Left hindlimb (tissue), 1 donor: ENCODE measurements at regions not wholly inside any gene's neighbourhood (a gene's known extent, or its start where the extent isn't known, plus 50 kb on each side); places are given as distances from the start of the nearest gene placed in this dataset.

Source experiments
- DNase-seq: peaks from one replicate; pipeline ENCODE4 v3.0.0-alpha.2; 2018

DNA sequence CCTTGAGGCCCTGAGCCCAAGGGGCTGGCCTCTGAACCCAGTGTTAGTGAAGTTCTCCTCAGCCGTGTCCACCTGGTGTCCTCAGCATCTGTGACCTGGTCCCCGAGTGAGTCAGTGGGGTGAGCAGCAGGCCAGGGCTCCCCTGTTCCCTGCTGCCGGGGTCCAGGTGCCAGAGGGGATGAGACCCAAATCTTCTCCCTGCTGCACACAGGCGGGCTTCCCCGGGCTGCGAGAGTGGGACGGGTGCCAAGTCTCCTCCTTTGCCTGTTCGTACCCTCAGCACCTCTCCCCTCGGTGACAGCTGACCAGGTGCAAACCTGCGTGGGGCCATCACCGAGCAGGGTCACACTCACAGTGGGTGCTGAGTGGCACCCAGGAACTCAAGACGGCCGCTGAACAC lies 514.5 kb downstream of the TBC1D22A start:
- no peak for DNase-seq

DNA sequence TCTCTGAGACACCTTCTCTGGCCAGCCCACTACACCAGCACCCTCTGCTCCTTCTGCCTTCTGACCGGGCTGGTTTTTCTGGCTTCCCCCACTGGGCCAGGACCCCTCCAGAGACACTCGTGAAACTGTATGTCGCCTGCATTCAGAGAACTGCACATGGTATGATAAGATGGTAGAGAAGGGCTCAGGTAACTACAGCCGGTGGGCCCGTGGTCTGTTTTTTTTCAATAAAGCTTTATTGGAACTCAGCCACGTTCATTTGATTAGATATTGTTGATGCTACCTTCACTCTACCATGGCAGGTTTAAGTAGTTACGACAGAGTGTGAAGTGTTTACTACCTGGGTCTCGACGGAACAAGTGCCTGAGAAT lies 514.0 kb downstream of the TBC1D22A start:
- no peak for DNase-seq

DNA sequence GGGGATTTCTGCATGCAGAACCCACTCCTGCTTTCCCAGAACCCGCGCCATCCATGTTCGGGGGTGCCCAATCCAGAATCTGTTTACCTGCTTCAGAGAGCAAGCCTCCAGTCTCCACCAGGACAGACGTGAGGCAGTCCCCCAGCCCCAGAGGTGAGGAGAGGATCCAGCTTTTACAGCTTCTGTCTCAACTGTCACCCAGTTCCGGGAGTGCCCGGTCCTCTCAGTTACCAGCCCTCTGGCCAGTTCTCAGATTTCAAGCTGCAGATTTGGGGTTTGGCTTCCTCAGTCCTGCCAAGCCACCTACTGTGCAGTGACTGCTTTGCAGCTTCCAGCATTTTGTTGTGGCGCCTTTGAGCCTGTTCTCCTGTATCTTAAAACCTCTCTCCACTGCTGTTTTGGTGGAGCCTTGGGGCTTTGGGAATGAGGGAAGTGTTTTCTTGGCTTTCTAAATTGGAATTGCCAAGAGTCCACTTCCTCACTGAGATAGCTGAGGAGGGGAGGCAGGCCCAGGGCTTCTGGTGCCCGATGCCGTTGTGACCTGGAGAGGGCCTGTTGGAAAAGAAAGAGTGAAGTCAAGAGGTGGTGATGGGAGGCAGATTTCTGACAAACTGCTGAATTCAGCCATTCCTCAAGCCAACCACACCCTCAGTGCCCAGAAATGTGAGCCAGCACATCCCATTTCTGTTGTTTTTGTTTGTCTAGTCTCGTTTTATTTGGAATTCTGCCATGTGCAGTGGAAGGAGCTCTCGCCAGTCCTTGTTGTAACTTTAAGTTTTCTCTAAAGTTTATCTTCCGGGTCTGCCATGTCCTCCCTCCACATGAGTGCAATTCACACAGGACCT lies 513.4 kb downstream of the TBC1D22A start:
- no peak for DNase-seq

DNA sequence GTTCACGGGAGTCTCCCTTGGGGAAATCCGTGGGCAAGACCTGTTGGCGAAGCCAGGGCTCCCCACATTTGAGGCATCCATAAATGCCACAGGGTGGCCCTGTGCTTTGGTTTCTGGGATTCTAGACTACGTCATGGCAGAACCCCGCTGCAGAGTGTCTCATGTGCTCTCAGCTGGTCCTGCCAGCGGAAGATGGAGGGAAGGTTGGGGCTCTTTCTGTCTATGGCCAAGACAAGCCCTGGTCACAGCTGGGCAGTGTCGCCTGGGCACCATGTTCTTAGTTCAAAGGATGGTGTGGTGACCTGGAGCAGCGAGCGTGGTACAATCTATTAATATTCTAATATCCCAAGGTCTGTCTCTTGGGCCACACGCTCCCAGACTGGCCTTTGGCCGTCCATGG lies 511.7 kb downstream of the TBC1D22A start:
- no peak for DNase-seq

DNA sequence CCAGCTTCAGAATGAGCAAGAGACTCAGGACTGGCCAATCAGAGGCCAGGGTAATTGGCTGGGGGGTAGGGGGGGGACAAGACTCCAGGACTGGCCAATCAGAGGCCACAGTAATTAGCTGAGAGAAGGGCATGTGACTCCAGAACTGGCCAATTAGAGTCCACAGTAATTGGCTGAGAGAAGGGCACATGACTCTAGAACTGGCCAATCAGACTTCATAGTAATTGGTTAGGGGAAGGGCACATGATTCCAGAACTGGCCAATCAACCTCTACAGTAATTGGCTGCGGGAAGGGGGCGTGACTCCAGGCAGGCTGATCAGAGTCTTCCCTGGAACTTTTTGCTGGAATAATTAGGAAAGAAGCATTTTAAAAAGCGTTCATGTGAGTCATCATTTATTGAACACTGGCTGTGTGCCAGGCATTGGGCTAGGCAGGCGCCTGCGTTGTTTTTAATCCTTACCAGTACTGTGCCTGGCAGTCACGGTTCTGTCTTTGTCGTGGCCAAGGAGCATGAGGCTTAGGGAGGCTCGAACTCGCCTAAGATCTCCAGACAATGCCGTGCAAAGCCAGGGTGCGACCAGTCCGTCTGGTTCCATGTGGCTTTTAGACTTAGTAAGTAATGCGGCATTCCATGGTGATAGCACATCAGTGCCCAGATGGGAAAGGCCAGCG lies 508.1 kb downstream of the TBC1D22A start:
- no peak for DNase-seq

DNA sequence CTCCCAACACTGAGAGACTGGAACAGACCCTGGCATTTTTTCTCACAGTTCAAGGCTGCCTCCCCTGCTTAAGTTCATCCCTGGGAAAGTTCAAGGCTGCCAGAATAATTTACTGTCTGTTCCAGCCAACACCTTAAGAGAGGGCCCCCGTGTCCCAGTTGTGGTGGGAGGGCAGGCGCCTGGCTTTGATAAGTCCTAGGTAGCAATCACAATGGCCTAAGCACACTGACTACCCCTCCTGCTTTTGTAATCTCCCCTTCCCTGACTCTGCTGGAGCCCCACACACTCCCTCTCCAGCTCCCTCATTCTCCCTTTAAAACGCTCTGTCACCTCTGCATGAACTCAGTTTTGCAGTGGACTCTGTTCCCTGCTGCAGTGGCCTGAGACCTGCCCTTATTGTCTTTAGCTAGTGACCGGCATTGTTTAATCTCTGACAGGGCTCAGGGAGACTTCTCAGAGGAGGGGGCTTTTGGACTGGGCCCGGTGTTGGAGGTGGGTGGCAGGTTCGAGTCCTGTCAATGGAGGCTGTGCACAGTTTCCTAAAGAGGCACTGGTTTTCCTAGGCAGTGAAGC lies 507.2 kb downstream of the TBC1D22A start:
- no peak for DNase-seq

DNA sequence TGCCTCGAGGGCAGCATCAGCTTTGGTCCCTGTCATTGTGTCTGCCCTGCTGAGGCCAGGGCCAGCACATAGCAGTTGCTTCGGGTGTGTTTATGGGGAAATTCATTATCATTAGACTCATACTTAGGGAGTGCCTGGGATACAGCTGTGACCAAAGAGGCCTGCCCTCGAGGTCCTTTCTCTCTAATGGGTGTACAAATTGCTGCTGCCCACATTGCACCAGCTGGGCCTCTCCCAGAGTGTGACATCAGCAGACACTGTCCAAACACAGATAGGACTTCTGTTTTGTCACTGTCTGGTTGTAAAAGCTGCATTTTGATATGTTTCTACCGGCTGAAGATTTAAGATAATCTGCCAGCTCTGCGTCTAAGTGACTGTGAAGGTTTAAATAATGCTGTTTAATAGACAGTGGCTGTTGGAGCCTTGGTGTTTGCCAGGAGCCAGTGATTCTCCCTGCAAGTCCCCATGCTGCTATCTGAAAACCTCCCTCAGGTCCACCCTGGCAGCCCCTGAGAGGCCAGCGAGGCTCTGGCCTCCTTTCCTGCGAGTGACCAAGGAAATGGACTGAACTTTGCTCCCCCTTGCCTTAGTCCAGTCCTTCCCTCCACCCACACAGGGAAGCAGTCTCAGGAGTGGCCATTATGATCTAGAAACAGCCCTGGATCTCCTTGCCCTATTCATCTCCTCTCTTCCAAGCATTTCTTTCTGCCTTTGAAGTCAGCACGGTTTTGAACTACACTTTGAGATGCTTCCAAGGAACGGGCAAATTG lies 505.2 kb downstream of the TBC1D22A start:
- DNase-seq = no peak

DNA sequence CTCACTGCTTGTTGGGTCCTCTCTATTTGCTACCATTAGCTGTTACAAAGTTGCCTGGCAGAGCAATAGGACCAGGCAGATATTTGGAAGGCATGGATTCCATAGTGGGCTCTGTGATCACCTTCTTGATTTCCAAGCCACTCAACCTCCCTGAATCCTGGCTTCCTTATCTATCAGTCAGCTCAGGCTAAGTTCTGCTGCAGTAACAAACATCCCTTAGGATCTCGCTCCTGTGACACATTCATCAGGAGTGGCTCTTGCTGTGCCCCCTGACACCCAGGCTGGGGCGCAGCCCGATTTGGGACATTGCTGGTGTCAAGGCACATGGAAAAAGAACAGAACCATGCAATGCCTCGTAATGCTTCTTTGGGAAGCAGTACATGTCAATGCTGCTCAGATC lies 503.9 kb downstream of the TBC1D22A start:
- DNase-seq = no peak

DNA sequence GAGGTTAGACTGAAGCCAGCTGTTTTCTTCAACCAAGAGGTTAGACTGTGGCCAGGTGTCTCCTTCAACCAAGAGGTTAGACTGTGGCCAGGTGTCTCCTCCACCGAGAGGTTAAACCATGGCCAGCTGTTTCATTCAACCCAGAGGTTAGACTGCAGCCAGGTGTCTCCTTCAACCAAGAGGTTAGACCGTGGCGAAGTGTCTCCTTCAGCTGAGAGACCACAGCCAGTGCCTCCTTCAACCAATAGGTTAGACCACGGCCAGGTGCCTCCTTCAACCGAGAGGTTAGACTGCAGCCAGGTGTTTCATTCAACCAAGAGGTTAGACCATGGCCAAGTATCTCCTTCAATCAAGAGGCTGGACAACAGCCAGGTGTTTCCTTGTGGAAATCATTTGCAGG lies 498.1 kb downstream of the TBC1D22A start:
- DNase-seq = no peak

DNA sequence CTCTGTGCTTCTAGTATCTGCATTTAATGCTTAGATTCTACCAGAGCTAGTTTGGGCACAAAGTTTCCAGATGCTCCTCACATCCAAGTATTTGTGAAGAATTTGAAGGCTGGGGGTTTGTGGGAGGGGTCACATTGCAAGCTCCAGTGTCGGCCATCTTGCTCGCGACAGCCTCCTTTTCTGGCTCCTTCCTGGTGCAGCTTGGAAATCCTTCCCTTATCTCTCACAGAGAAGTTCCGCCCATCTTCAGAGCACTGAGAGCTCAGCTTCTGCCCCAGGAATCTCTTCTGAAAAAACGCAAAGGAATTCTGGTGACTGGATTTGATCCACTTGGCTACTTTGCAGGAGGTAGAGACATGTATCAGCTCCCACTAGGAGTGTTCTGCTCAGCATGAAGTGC lies 497.5 kb downstream of the TBC1D22A start:
- no peak for DNase-seq

DNA sequence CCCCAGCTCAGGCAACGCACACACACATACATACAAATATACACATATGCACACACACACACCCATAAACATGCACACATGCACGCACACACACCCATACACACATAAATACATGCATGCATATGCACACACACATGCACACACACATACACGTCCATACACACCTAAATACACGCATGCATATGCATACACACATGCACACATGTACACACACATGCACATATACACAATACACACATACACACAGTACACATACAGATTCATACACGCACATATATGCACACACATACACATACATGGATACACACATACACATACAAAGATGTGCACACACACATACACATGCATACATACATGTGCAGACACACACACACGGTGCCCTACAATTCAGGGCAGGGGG lies 496.6 kb downstream of the TBC1D22A start:
- DNase-seq = no peak

DNA sequence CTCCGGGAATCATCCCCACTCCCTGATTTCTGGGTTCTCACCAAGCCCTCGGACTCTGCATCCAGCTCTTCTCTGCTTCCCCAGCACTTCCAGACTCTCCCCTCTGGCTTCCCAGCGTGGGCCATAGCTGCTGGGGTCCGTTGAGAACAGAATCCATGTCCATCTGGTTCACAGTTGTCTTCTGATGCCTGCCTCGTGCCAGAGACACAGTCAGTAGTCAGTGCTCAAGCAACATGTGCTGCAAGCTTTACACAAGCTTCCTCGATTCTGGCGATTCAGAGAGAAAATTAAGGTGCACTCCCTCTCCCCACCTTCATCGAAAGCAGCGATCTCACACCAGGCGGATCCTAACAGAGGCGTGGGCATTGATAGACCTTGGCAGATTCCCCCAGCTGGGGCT lies 495.5 kb downstream of the TBC1D22A start:
- DNase-seq = no peak

DNA sequence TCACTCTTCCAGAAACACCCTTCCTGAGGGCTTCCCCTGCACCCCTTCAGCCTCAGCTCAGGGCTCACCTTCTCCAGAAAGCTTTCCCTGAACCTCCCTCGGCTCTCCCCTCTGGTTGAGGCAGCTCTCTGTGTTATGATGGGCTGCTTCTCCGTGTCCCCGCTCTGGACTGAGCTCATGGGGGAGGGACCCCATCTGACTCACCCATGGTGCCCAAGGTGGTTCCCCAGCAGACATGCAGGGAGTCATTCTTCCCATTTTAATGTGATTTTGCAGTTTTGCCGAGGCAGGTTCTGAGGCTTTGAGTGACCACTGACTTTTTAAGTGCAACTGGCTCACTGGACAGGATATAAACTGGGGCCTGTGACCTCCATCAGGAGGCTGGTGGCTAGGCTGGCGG lies 495.1 kb downstream of the TBC1D22A start:
- DNase-seq = no peak

DNA sequence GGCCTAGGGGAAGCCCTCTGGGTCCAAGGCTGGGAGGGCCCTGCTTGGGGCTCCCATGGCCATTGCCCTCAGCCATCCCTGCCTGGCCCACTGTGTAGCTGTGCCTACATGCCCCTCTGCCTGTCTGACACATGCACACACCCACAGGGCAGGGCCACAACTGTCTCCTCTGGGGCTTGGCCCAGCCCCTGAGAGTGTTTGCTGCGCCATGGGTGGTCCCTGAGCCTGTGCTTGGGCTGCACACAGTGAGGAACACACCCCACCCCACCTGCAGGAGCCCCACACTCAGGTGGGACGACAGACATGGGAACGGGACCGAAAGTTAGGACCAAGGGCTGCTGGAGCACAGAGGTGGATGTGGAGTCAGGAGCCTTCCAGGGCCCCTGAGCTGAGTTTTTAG lies 489.5 kb downstream of the TBC1D22A start:
- DNase-seq = no peak

DNA sequence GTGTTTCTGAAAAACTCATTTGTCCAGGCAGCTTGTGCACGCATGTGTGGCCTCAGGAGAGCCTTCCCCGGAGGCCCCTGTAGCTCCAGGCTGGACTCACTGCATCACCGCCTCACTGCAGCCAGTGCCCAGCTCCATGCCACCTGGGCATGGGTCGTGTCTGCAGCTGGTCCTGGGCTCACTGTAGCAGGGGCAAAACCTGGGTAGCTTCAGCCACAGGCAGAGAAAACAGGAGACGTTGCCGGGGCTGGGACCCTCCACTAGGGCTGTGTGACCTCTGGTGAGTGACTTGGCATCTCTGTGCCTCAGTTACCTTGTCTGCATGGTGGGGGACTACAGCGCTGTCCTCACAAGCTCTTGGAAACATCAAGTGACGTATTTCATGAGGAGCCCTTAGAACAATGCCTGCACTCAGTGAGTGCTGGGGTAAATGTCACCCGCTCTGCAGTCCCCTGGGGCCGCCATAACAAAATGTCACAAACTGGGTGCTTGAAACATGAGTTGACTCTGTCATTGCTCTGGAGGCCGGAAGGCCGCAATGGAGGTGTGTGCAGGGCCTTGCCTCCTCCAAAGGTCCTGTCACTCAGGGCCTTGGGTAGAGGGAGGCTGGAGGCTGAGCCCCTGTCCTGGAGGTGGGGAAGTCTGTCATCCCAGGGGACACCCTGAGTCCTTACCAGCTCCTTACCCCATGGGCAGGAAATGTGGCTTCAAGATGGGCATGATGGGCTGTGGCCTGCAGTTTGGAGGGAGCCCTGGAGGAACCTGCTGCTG lies 488.7 kb downstream of the TBC1D22A start:
- DNase-seq = no peak

DNA sequence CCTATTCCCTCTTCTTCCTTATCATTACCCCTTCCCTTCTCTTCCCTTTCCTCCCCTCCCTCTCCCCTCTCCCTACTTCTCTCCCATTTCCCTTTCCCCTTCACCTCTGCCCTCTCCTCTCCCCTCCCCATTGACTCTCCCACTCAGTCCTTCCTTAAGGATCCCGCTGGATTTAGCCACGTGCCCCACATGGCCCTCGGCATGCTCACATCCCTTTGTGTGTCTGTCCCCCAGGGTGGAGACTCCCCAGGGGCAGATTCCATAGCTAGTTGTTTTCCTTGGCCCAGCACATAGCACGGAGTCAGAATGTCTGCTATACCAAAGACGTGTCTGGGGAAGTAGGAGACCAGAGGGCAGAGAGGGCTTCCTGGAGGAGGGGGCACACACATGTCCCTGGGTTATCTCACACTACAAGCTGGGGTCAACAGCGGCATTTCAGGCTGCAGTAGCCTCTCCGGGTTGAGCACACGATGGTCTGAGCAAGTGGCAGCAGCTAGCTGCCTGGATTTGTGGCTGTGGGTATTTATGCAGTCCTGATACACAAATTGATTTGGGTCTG lies 487.0 kb downstream of the TBC1D22A start:
- DNase-seq = no peak

DNA sequence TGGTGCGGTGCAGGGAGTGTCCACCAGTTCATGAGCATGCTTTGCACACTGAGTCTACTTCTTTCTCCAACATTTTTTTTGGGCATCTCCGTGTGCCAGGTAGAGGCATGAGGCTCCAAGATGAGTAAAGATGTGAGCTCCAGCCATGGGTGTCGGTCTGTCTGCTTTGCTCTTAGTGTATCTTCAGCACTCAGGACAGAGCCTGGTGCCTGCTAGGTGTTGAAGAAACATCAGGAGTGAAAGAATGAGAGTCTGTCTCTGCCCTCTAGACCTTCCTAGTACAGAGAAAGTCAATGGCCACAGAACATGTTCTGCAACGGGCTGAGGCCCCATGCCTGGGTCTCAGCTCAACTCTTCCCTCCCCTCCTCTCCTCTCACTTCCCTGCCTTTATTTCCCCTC lies 486.5 kb downstream of the TBC1D22A start:
- DNase-seq = no peak

DNA sequence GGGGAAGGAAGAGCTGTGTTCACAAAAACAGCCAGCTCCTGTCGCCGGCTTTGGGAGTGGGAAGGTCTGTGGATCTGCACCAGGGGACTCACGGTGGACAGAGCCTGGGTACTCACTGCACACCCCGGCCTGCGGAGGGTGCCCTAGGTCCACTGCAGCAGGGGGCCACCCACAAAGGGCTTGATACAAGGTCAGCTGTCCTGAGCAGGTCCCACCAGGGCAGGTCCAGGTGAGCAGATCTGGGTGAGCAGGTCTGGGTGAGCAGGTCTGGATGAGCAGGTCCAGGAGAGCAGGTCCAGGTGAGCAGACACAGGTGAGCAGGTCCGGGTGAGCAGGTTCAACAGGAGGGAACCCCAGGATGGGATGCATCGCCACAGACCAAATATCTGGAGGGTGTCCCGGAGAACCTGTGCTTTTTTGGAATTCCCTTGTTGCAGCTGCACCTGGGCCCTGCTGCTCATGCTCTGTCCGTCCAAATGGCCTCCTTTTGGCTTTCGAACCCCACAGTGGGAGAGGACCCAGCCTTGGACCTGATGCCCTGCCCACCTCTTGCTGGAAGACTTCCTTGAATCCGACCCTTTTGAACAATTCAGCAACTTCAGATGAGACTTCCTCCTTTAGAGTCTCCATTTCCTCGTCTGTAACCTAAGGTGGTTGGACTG lies 485.3 kb downstream of the TBC1D22A start:
- DNase-seq = no peak

DNA sequence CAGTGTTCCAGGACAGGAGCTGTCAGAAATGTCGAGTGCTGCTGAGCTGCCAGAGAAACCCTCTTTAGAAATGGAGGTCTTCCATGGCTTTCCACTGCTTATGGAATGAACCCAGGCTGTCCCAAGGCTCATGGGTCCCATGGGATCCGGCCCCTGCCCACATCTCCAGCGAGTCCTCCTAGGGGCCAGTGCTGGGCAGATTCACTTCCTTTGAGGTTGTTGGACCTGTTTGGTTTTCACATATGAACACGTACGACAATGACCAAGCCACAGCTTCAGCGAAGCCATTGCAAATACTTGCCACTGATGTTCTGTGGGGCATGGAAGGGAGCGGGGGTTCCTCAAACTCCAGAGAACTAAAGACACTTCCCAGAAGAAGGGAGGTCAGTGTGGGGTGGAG lies 483.3 kb downstream of the TBC1D22A start:
- DNase-seq = no peak

DNA sequence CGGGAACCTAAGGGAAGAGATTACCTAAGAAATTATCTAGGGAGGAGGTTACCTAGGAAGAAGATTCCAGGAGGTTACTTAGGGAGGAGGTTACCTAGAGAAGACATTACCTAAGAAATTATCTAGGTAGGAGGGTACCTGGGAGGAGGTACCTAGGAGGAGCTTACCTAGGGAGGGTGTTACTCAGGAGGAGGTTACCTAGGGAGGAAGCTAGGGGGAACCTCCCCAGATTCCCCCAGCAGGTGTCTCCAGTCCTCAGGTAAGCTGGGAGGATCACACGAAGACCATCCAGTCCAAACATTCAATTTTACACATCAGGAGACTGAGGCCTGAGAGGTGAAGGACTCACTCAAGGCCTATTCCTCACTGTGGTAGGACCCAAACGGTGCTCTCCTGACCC lies 482.8 kb downstream of the TBC1D22A start:
- no peak for DNase-seq

DNA sequence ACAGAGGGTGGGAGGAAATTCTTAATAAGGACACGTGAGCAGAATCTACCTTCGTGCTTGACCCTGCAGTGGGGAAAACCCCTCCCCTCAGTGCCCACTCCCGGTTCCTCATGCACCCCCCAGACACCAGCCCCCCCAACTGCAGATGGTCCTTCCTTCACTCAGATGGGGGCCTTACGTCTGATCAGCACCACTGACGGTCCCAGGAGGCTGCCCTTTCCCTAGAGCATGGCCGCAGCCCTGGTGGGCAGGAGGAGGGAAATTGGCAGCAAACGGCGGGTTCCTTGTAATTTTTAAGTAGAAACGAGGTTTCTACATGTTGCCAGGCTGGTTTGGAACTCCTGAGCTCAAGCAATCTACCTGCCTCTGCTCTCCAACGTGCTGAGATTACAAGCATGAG lies 477.7 kb downstream of the TBC1D22A start:
- no peak for DNase-seq

DNA sequence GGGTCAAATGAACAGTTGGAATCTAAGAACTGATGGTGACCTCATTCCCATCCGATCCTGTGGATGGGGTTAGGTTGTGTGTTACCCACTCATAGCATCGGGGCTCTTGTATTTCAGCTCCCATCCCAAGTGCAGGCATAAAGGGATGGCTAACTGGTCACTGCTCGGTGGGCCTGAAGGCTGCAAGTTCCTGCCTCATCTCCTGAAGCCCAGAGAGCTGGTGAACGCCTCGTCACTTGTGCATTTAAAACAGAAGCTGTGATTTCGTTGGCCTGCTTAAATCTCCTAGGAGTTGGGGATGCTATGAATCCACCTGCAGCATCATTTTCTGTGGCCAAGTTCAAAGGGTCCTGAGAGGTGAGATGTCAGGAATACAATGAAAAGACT lies 477.0 kb downstream of the TBC1D22A start:
- no peak for DNase-seq
